NCI-H1092 (cell line): ENCODE measurements at regions not wholly inside any gene's neighbourhood (a gene's known extent, or its start where the extent isn't known, plus 50 kb on each side); places are given as distances from the start of the nearest gene placed in this dataset.
"Not testable (repeated sequence)": the region's sequence is repeated elsewhere in the genome, so short reads cannot be mapped to it uniquely, and the experiment has no call there.

Source experiments
- DNase-seq: peaks from one replicate; lab custom pipeline; 2025; lab: John Stamatoyannopoulos, UW

DNA sequence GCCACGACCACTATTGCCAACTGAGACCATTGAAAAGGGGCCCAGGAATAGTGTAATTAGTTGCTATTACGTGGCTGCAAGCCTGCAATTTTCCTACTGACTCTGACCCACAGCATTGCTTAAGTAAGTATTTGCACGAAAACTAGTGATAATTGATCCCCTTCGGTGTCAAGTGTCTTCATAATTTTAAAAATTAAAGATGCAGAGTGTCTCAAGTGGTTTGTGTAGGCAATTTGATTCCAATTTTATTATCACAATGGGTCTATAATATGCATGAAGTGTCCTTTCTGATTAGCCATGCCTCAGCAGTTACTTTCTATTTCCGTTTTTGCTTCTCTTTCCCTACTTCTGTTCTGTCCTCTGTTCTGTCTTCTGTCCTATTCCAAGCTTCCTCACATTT lies 259.2 kb downstream of the C3orf38 start:
- DNase-seq, result no peak

DNA sequence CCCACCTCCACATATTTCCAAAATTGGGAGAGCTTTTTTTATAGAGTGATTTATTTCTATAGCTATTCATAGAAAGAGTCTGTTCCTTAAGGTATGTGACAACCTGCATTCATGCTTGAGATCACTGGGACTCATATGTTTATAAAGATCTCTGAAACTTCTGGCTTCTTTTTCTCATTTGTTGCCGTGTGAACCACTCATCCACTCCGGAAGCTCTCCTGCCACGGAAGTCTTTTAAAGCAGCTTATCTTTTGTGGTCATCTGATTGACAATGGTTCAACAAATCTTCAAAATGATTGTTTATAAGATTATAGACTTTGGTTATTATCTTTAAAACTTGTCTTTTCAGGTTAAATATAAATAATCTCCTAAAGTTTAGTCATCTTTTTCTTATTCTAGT lies 260.5 kb downstream of the C3orf38 start:
- no peak for DNase-seq

DNA sequence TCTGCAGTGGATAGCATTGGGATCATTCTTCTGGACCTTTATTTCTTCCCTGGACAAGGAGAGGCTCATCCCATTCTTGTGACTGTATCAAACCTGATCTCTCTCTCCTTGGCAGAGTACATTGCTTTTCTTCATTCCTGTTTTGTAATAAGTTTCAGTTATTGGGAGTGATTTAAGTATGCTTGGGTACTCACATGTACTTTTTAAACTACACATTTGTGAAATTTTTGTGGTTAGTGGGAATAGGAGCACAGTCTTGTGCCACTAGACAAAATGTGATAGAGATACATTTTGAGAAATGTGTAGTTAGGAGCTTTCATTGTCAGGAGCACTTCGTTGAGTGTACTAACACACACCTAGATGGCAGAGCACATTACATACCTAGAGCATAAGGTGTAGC lies 262.6 kb downstream of the C3orf38 start:
- DNase-seq, result no peak

DNA sequence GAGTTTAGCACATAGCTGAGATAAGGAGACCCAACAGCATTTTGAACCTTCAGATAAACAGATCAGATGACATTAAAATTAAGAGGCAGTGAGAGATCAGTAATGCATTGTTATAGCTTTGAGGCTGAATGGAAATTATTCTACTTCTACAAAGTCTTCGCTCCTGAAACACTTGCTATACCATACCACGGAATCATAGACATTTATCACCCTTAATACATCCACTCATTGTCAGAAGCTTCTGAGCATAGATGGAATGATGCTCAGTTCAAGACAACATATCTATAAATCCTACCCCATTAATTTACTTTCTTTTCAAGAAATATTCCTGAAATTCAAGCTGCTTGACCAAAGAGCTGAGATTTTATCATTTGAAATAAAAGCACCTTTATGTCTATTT lies 266.7 kb downstream of the C3orf38 start:
- DNase-seq, result no peak

DNA sequence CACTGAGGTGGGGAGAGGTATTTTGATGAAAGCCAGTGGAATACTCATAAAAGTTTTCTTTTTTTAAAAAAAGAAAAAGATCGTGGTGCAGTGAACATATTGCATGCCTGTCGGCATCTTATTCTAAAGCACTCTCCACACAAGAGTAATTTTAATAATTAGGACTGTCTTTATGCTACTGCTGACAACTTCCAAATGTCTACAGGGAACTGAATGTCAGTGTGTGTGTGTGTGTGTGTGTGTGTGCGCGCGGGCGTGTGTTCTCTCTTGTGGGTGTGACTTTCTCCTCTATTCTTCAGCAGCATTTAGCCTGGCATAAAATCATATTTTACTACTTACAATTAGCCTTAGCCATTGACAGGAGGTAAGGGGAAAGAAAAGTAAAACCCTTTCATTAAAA lies 268.5 kb downstream of the C3orf38 start:
- no peak for DNase-seq

DNA sequence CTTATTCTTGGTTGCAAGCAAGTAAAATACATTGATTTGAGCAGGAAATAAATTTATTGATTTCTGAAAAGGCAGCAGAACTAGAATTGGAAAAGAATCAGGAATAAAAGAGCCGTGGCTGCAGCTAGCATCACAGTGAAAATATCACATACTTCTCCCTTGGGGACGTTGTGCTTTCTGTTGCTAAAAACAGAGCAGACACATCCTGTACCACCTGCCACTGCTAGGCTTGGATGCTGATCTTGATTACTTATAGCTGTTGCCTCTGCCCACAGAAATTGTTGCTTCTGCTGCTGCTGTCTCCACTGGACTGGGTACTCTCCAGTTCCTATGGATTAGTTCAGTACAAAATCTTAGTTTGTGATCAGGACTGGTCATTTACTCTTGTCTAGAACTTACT lies 283.8 kb downstream of the C3orf38 start:
- no peak for DNase-seq

DNA sequence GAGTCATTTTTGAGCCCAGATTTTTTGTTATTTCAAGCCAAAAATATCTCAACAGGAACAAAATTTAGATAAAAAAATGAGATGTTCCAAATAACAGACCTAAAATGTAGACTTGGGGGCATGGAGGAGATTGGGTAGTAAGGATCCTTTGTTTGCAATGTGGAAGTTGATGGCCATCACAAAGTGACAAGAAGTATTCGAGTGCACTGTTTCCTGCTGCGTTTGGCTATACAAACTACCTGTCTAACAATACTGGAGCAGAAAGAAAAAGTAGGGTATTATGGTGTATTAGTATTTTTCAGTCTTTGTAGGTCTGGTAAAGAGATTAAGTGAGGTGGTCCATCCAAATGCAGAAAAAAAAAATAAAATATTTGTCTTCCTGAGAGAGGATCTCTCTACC lies 284.2 kb downstream of the C3orf38 start:
- DNase-seq, result no peak

DNA sequence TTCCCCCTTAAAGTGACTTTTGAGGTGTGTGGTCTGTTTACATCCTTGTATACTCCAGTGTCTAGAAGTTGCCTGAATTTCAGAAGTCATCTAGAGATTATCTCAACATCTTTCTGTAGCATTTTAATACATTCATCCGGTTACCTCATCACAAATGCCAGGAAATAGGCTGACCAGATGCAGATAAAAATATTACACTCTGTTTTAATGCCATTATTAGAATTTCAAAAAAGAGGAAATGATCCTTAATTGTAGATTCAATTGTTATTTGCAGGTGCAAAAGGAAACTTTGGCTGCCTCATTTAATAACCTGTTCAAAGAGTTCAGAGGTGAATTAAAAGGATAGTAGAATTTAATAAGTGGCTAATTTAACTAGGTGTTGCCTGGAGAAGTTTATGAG lies 290.9 kb downstream of the C3orf38 start:
- DNase-seq, result no peak

DNA sequence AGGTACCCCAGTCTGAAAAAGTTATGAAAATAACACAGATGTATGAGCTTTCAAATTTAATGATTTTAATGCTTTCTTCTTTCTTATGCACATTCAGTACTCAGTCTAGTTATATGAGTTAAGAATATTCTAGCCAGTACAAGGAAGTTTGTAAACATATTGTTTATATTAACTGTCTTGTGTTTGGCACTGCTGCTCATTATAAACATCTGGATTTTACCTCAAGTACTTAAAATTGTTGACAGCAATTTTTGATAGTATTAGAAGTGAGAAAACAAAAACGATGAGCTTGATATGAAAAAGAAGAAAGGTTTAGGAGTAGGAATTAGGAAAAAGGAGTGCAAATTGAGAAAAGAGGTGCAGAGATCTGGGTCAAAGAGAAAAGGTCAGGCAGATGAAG lies 293.3 kb downstream of the C3orf38 start:
- DNase-seq, result no peak

DNA sequence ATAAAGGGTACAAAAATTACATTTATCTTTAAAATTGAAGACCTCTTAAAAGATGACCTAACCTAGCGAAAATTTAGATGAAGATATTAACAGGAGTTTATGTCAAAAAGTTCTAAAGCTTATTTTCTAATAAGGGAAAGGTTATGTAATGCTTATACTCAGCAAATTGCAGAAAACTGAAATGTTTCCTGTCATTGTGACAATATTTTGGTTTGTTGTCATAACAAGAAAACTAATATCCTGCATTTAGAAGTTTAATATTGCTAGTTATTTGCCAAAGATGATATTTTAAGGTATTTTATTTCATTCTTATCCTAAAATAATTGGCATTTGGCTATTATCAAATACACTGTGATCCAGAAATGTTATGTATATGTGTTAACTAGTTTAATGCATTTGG lies 294.5 kb downstream of the C3orf38 start:
- DNase-seq, result no peak

DNA sequence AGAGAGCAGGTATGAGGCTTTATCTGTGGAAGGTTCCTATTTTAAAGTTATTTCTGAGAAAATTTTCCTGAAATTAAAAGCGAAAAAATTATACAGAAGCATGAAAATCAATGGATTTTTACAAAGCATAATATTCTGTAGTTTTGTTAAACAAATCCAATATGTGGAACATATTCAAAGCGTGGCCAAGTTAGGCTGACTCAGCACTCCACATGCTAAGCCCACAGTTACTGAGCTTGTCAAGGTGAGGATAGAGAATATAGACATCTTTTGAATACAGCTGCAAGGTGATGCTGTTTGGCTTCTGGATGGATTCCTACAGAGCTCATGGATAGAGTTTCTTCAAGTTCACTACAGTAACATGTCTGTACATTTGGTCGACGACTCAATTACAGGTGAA lies 302.5 kb downstream of the C3orf38 start:
- DNase-seq, result no peak

DNA sequence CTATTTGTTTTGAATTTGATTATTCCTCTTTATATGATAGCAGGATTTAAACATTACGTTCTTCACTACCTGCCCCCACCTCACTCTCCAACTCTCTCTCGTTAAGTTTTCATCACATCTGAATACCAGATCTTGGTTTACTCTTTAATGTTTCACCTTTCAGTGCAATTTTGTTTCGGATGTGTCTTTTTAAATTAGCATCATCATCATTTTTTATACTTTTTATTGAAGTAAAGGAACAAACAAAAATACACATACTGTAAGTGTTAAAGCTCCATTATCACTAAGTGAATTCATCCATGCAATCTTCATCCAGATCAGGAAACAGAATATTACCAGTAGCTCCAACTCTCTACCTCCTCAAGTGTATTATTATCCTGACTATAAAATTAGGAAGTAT lies 310.6 kb downstream of the C3orf38 start:
- no peak for DNase-seq

DNA sequence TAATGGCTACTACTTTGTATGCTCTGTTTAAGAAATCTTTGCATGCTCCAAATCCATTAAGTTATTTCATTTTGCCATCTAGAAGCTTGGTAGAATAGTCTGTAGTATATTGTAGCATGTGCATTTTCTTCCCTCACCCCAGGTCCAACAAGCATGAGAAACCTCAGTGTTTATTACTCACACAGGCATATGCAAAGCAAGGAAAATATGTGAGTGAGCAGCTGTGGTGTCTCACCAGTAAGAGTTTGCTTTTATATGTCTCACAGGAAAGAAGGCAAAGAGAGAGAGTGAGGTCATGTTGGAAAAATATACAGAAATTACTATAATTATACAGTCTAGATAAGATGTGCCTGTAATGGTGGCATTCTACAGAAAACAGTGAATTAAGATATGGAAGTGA lies 312.5 kb downstream of the C3orf38 start:
- no peak for DNase-seq

DNA sequence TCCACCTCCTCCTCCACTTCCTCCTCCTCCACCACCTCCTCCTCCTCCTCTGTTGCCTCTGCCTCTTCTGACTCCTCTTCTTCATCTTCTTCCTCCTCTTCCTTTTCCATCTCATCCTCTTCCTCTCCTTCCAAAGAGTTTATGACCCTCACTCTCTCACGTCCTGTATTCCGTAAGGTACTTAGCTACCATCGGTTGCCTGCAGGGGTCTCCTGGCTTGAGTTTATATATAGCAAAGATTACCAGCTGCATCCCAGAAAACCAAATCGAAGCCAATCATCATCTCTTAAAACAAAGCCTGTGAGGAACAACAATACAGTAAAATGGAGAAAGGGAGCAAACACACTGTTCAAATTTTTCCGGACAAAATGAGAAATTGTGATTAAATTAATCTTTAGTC lies 317.4 kb downstream of the C3orf38 start:
- no peak for DNase-seq

DNA sequence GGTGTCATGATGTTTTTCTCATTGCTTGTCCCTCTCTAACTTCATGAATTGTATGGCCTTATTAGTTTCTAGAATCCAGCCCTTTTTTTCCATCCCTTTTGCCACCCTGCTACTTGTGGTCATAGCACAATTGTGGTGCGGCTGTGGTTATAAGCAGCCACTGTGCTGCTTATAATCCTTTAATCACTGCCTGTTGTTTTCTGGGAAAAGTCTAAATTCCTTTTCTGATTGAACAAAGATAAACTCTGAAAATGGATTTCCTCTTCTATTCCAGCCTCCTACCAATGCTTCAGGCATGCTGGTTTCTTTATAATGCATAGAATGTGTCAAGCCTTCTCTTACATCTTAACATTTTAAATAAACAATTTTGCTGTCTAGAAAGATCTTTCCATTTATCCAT lies 319.5 kb downstream of the C3orf38 start:
- no peak for DNase-seq

DNA sequence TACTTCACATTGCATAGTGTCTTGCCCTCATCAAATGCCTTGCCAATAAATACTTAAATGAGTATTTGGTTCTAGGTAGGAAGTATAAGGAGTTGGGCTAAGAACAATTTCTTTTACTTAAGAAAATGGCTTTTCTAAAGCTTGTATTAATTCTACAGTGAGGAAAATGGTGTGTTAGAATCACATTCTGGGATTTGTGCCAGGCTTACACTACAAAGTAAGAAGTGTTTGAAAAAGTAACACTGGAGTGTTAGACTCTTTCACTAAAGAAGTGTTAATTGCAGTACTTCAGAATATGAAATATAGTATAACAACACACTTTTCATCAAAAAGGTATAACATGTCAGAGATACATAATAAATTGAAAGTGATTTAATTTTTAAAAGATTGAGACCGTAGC lies 328.7 kb downstream of the C3orf38 start:
- no peak for DNase-seq

DNA sequence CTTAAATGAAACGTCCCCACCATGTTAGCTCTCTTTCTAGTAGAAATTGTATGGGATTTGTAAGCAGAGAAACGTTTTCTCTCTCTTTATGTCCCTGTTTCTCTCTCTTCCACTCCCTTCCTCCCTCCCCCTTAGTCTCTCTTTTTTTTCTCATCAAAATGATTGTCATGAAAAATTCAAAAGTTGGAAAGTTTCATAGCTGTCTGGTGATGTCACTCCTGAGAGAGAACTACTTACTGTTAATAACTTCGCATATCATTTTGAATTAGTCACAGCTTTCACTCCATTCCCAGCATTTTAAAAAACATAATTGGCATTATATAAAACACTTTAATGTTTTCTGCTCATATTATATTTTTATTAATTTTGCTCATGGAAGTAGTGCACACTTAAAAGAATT lies 331.1 kb downstream of the C3orf38 start:
- no peak for DNase-seq

DNA sequence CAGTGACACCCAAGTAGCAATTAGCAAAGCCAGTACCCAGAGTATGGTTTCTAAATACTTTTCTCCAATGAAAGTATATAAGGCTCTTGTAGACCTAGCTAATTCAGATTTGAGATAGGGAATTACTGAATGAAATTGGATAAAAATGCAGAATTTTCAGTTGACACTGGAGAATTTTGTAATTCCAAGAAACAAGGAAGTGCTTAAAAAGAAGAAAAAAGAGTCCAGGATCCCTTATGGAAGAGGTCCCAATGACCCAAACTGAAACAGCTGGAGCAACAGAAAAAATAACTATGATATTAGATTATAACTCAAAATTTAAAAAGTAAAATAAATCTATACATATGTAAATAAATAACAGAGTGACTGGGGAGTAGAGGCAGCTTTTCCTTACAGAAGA lies 335.2 kb downstream of the C3orf38 start:
- DNase-seq, result no peak

DNA sequence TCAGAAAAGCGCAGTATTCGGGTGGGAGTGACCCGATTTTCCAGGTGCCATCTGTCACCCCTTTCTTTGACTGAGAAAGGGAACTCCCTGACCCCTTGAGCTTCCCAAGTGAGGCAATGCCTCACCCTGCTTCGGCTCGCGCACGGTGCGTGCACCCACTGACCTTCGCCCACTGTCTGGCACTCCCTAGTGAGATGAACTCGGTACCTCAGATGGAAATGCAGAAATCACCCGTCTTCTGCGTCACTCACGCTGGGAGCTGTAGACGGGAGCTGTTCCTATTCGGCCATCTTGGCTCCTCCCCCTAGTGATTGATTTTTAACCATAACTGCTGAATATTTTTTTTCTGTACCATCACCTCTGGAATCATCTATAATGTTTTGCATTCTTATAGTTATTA lies 359.1 kb downstream of the C3orf38 start:
- not testable (repeated sequence) for DNase-seq

DNA sequence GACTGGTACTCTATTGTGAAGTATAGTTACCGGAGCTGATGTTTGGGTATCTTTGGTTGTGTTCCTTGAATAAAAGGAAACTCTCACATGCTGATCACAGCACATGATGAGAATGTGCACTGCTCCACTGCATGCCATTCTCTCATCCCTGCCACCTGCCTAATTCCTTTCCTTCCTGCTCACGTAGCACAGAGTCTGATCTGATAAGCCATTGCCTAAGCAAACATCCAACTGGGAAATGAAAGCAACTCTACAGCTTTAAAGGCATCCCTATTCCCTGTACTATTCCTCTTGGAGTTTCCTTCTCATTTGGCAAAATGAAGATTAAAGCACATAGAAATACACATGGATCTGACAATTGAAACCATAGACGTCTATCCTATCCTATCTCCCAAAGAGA lies 359.8 kb downstream of the C3orf38 start:
- DNase-seq, result no peak

DNA sequence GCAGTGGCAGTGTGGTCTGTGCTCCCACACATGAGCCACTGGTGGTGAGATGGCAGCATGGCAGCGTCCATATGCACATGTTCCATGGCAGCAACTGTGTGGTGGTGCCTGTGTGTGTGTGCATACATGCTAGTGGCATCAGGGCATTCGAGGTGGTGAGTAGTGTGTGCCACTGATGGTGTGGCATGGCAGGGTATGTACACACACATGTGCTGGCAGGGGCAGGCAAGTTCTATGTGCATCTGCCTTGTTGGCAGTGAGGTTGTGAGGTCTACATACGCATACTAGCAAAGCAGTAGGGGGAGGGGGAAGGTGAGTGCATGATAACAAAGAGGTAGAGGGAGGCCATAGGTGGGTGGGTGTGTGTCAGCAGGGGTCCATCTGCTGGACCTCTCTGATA lies 378.7 kb downstream of the C3orf38 start:
- DNase-seq, result no peak

DNA sequence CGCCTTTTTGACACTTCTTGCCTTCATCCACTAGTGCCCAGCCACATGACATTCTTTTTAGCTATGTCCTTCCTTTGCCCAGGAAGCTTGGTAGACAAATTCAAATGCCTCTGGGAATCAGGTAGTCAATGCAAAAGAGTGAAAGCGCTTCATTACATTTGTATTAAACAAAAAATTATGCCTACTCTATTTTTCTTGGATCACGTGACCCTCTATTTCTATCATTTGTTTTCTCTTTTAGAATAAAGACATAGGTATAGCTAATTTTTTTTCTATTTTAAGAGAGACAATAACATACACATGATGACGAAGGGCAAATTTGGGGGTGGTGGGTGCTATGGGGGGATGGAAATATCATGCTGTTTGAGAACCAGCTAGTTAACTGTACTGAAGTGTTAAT lies 384.8 kb downstream of the C3orf38 start:
- no peak for DNase-seq

DNA sequence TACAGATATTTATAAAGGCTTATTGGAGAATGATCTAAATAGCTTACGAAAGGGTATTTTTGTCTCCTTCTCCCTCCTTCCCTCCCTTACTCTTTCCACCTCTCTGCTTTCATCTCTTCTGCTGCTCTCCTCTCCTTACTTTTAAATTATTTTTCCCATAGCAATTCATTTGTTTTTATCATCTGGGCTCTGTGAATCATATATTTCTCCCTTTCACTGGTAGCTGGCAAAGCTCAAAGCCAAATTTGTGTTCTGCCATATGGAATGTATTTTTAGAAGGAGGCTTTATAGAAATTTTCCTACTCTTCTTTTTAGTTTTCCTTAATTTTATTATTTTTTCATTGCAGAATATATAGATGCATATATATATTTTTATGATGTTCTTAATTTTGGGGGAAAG lies 385.8 kb downstream of the C3orf38 start:
- DNase-seq, result no peak

DNA sequence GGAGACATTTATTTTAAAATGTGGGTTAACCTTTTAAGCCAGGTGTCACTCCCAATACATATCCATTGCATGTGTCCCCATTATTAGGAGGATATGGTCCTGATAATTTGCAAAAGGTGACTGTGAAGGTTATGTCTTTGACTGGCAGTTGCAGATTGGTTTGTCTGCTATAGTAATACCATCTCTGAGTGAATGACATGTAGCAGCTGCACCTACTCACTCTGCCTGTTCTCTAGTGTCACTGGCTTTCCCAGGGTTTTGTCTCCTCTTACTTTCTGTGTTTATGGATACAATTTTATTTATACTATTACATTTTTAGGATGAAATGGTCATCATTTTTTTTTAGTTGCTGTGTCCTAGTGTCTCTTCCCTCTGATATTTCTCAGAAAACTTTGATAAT lies 393.2 kb downstream of the C3orf38 start:
- no peak for DNase-seq

DNA sequence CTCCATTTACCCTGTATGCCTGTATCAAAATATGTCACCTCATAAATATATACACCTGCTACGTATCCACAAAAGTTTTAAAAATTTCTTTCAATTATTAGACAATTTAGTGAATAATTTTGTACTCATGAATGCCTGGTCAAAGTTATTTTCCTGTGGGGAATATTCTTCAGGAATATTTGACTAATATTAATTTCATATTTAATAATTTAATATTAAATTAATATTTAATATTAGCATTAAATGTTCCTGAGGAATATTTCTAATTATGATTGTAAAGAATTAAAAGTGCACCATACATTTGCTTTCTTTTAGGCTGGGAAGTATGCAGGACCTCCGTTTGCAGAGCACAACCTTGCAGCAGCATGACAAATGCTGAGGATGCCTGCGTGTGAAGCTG lies 422.7 kb downstream of the C3orf38 start:
- no peak for DNase-seq
